Dendritic cell treated with granulocyte-macrophage colony-stimulating factor and Interleukin-4, amounts not matched to agents 40 ng/mL and 50 ng/mL, for 4 days (primary cell): ENCODE measurements at regions not wholly inside any gene's neighbourhood (a gene's known extent, or its start where the extent isn't known, plus 50 kb on each side); places are given as distances from the start of the nearest gene placed in this dataset.

Experiments
- H3K27ac Mint-ChIP-seq: one replicate; pipeline ENCODE4 v1.8.0; 2022; ENCODE audit warnings: mild to moderate bottlenecking, mixed read lengths
- H3K27me3 Mint-ChIP-seq: one replicate; pipeline ENCODE4 v1.8.0; 2022; ENCODE audit warnings: mild to moderate bottlenecking, mixed read lengths
- H3K36me3 Mint-ChIP-seq: one replicate; pipeline ENCODE4 v1.8.0; 2022; ENCODE audit warnings: low read depth, mixed read lengths
- H3K4me1 Mint-ChIP-seq: one replicate; pipeline ENCODE4 v1.8.0; 2022; ENCODE audit warnings: low read depth, mixed read lengths
- H3K4me3 Mint-ChIP-seq: one replicate; pipeline ENCODE4 v1.8.0; 2022; ENCODE audit warnings: mild to moderate bottlenecking, moderate library complexity, mixed read lengths
- H3K9me3 Mint-ChIP-seq: one replicate; pipeline ENCODE4 v1.8.0; 2022; ENCODE audit warnings: mixed read lengths
- intact Hi-C: fragments of 100-400 bp; cut with micrococcal nuclease; formaldehyde crosslinking; loops from one replicate; pipeline ENCODE4 v1.15.0; 2022

DNA sequence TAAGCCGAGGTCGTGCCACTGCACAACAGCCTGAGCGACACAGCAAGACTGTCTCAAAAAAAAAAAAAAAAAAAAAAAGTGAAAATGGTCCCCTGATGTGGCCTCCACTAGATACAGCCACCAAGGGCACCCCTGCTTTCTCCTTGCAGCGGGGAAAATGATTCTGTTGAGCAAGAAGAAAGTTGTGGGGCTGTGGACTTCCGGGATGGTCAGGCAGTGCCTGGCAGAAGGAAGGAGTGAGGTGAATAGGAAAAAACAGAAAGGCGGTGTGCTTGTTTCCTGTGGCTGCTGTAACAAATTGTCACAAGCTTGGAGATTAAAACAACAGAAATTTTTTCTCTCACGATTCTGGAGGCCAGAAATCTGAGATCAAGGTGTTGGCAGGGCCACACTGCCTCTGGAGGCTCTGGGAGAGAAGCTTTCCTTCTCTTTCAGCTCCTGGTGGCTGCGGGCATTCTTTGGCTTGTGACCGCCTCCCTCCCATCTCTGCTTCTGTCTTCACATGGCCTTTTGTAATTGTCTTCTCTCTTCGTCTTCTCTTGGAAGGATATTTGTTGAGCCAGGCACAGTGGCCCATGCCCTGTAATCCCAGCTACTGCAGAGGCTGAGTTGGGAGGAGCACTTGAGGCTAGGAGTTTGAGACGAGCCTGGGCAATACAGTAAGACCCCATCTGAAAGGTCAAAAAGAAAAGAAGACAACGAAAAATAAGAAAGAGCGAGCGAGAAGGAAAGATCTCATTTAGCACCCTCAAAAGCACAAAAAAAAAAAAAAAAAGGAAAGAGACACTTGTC lies 116.6 kb upstream of the MED13L start:
- peaks cover 9% of the 10 kb centered on the region for H3K27me3 Mint-ChIP-seq
- H3K27ac Mint-ChIP-seq = no peak overlapping the region
- no peak overlapping the region for H3K4me3 Mint-ChIP-seq
- intact Hi-C loops = no loop called here
- H3K9me3 Mint-ChIP-seq = peaks cover 15% of the 10 kb centered on the region
- H3K4me1 Mint-ChIP-seq = peaks cover 15% of the 10 kb centered on the region
- peaks cover 6% of the 10 kb centered on the region for H3K36me3 Mint-ChIP-seq

DNA sequence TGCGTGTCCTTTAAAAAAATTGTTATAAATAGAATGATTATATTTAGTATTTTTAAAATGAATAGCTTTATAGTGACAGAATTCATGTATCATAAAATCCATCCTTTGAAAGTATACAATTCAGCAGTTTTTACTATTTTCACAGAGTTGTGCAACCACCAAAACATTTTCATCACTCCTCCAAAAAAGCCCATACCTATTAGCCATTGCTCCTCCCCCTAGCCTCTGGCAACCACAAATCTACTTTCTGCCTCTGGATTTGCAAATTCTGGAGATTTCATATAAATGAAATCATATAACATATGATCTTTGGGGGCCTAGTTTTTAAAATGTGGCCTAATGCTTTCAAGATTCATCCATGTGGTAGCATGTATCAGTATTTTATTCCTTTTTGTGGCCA lies 117.9 kb upstream of the MED13L start:
- intact Hi-C loops = no loop called here
- H3K9me3 Mint-ChIP-seq = peaks cover 19% of the 10 kb centered on the region
- H3K4me3 Mint-ChIP-seq = no peak overlapping the region
- H3K4me1 Mint-ChIP-seq = peaks cover 20% of the 10 kb centered on the region
- H3K27ac Mint-ChIP-seq = no peak overlapping the region
- peaks cover 4% of the 10 kb centered on the region for H3K27me3 Mint-ChIP-seq
- H3K36me3 Mint-ChIP-seq = peaks cover 7% of the 10 kb centered on the region

DNA sequence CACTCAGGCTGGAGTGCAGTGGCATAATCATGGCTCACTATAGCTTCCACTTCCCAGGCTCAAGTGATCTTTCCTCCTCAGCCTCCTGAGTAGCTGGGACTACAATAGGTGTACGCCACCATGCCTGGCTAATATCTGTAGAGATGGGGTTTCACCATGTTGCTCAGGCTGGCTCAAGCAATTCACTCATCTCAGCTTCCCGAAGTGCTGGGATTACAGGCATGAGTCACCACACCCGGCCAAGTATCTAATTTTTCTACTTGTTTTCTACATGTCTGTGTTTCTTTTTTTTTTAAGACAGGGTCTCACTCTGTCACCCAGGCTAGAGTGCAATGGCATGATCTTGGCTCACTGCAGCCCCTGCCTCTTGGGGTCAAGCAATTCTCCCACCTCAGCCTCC lies 119.7 kb upstream of the MED13L start:
- intact Hi-C loops = no loop called here
- Mint-ChIP-seq H3K27ac (no peak overlapping the region), H3K4me1 (peaks cover 37% of the 10 kb centered on the region), H3K9me3 (peaks cover 36% of the 10 kb centered on the region), H3K36me3 (peaks cover 22% of the 10 kb centered on the region), H3K4me3 (no peak overlapping the region), H3K27me3 (peaks cover 3% of the 10 kb centered on the region)

DNA sequence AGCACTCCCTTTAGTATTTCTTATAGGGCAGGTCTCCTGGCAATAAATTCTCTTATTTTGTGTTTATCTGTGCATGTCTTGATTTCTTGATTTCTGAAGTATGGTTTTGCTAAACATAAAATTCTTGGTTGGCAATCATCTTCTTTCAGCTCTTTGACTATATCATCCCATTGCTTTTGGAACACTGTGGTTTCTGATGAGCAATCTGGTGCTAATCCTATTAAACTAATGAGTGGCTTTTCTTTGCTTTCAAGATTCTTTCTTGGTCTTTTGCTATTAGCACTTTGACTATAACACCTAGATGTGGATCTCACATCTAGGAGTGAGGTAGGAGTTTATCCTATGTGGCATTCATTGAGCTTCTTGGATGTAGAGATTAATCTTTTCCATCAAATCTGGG lies 120.7 kb upstream of the MED13L start:
- Mint-ChIP-seq H3K4me3 (no peak overlapping the region), H3K4me1 (peaks cover 38% of the 10 kb centered on the region), H3K9me3 (peaks cover 46% of the 10 kb centered on the region), H3K27me3 (peaks cover 2% of the 10 kb centered on the region), H3K27ac (no peak overlapping the region), H3K36me3 (peaks cover 31% of the 10 kb centered on the region)
- intact Hi-C loops = no loop called here

DNA sequence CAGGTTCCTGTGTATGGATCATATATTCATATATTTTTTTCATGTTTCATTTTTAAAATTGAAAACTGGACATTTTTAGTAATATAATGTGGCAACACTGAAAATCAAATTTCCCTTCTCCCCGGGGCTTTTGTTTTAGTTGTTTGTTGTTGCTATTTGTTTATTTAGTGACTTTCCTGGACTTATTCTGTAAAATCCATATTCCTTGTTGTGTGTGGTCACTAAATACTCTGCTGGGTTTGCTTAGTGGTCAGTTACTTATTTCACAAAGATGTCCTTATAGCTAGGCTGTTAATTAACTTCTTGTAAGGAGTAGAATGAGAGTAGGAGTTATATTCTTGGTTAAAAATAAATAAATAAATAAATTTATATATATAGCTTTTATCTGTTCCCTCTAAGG lies 121.6 kb upstream of the MED13L start:
- intact Hi-C loops = no loop called here
- peaks cover 46% of the 10 kb centered on the region for H3K9me3 Mint-ChIP-seq

DNA sequence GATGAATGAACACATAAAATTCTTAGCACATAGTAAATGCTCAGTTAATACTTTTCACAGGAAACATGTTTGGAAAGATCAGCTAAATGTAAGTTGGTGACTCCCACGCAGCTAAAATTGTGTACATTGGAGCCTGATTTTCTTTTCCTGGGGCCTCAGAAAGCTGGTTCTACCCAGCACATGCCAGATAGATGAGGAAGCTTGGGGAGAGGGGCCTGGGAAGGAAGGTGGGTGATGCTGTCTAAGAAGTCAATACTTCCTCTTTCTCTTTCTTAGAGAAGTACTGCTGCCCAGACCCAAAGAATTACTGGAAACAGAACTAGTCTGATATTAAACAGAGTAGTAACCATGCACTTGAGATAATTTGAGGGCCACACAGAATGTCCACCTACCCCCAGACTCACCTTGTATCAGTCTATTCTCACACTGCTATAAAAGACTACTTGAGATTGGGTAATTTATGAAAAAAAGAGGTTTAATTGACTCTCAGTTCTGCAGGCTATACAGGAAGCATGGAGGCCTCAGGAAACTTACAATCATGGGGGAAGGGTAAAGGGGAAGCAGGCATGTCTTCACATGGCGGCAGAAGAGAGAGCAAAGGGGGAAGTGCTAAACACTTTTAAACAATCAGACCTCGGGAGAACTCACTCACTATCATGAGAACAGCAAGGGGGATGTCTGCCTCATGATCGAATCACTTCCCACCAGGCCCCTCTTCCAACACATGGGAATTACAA lies 123.3 kb upstream of the MED13L start:
- Mint-ChIP-seq H3K36me3 (peaks cover 31% of the 10 kb centered on the region), H3K27ac (peak overlapping the region; percentile 78), H3K9me3 (peaks cover 46% of the 10 kb centered on the region), H3K4me1 (peaks cover 32% of the 10 kb centered on the region), H3K4me3 (no peak overlapping the region), H3K27me3 (no peaks in the 10 kb centered on the region)
- intact Hi-C loops = loop anchor here (10.0 kb wide), 1 partner anchor 126 kb away; the partner anchor contains the start of gene MED13L

More for the DNA sequence above, 121.6 kb upstream of the MED13L start:
- H3K4me3 Mint-ChIP-seq = no peak overlapping the region
- H3K27ac Mint-ChIP-seq = no peak overlapping the region
- no peaks in the 10 kb centered on the region for H3K27me3 Mint-ChIP-seq
- H3K36me3 Mint-ChIP-seq = peaks cover 31% of the 10 kb centered on the region
- H3K4me1 Mint-ChIP-seq = peaks cover 29% of the 10 kb centered on the region

DNA sequence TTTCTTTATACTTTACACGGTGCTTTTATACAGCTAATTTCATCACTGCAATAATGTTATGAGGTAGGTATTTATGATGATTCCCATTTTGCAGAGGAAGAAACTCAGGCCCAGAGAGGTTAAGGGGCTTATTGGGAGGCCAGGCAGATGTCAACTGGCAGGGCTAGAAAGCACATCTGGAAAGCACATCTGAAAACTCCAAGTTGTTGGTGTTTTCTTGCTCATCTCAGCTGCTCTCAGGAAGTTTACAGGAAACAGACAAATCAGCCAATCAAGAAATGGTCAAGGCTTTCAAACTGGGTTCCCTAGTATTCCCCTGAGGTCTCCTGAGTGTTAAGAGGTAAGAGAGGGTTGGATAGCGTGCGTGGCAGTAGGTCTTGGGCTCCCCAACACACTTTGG lies 124.1 kb upstream of the MED13L start:
- peaks cover 46% of the 10 kb centered on the region for H3K9me3 Mint-ChIP-seq
- H3K4me3 Mint-ChIP-seq = no peak overlapping the region
- H3K27ac Mint-ChIP-seq = peak overlapping the region; percentile 78
- peaks cover 37% of the 10 kb centered on the region for H3K4me1 Mint-ChIP-seq
- no peaks in the 10 kb centered on the region for H3K27me3 Mint-ChIP-seq
- H3K36me3 Mint-ChIP-seq = peaks cover 31% of the 10 kb centered on the region
- intact Hi-C loops = loop anchor here (10.0 kb wide), 1 partner anchor 127 kb away; the partner anchor contains the start of gene MED13L

DNA sequence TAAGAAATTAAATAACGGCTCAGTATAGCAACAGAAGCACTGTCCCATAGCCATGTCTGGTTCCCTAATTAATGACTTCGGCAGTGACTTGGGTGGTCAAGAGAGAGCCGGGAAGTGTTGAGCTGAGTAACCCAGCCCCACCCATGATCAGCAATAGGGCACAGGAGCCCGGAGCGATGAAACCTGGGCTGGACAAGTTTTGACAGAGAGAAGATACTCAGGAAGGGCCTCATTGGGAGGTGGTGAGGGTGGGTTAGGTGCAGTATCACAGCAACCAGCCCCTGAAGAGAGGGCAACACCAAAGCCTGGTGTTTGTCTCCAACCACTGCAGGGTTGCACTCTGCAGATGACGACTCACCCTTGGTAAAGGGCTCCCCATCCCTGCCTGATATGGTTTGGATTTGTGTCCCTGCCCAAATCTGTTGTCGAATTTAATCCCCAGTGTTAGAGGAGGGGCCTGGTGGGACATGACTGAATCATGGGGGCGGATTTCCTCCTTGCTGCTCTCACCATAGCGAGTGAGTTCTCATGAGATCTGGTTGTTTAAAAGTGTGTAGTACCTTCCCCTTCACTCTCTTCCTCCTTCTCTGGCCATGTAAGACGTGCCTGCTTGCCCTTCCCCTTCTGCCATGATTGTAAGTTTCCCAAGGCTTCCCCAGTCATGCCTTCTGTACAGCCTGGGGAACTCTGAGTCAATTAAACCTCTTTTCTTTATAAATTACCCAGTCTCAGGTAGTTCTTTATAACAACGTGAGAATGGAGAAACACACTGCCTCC lies 124.9 kb upstream of the MED13L start:
- peaks cover 45% of the 10 kb centered on the region for H3K4me1 Mint-ChIP-seq
- H3K36me3 Mint-ChIP-seq = peaks cover 31% of the 10 kb centered on the region
- intact Hi-C loops = loop anchor here (10.0 kb wide), 1 partner anchor 128 kb away; the partner anchor contains the start of gene MED13L
- no peak overlapping the region for H3K4me3 Mint-ChIP-seq
- no peaks in the 10 kb centered on the region for H3K27me3 Mint-ChIP-seq
- no peak overlapping the region for H3K27ac Mint-ChIP-seq
- peaks cover 46% of the 10 kb centered on the region for H3K9me3 Mint-ChIP-seq

DNA sequence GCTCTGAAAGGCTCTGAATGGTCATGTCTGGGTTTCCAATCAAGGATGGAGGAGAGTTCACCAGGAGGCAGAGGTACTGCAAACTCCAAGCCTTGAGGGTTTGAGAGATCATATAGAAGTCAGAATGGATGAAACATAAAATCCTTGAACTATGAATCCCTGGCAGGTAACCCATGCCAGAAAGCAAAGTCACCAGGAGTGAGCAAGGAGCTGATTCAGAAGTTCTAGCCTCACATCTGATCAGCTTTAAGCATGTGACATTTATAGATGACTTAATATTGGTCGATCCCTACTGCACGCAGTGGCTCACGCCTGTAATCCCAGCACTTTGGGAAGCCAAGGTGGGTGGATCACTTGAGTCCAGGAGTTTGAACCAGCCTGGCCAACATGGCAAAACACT lies 126.1 kb upstream of the MED13L start:
- intact Hi-C loops = loop anchor here (10.0 kb wide), 1 partner anchor 129 kb away; the partner anchor contains the start of gene MED13L
- peaks cover 49% of the 10 kb centered on the region for H3K4me1 Mint-ChIP-seq
- peaks cover 36% of the 10 kb centered on the region for H3K9me3 Mint-ChIP-seq
- H3K27me3 Mint-ChIP-seq = no peaks in the 10 kb centered on the region
- no peak overlapping the region for H3K4me3 Mint-ChIP-seq
- peaks cover 29% of the 10 kb centered on the region for H3K36me3 Mint-ChIP-seq
- no peak overlapping the region for H3K27ac Mint-ChIP-seq

DNA sequence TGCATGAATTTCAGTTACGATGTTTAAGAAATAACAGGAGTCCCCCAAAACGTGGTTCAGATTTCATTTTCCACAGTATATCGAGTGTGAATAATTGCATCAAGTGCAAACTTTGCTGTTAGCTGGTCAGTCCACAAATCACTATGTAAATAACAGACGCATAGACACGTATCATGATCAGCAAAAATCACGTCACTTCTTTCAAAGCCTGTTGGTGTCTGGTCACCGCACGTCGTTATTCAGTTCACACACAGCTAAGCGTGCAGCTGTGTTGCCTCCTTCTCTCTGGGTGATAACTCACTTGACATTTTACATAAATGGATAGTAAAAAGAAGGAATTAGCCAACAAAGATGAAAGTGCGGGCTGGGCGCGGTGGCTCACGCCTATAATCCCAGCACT lies 126.8 kb upstream of the MED13L start:
- no peak overlapping the region for H3K4me3 Mint-ChIP-seq
- H3K9me3 Mint-ChIP-seq = peaks cover 29% of the 10 kb centered on the region
- H3K27me3 Mint-ChIP-seq = no peaks in the 10 kb centered on the region
- H3K36me3 Mint-ChIP-seq = peaks cover 24% of the 10 kb centered on the region
- intact Hi-C loops = loop anchor here (10.0 kb wide), 1 partner anchor 129 kb away; the partner anchor contains the start of gene MED13L
- H3K4me1 Mint-ChIP-seq = peaks cover 49% of the 10 kb centered on the region
- no peak overlapping the region for H3K27ac Mint-ChIP-seq

DNA sequence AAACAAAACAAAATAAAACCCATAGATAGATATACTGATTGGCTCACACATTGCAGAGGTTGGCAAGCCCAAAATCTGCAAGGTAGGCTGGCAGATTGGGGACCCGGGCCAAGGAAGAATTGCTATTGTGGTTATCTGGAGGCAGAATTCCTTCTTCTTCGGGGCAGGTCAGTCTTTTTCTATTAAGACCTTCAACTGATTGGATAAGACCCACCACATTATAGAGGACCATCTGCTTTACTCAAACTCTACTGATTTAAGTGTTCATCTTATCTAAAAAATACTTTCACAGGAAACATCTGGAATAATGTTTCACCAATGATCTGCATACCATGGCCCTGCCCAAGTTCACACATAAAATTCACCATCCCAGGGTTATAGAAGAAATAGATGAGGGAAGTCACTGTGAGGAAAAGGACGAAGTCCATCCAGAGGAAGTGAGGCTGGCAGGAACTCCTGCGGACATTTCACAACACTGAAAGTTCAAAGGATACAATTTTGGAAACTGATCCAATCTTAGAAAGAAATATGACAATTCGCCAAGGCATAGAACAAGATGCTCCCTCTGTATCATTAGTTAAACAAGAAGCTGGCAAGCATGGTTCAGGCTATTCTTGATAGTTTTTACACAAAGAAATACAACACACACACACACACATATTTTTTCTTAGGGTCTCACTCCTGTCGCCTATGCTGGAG lies 127.6 kb upstream of the MED13L start:
- Mint-ChIP-seq H3K27me3 (peaks cover 1% of the 10 kb centered on the region), H3K4me3 (no peak overlapping the region), H3K9me3 (peaks cover 27% of the 10 kb centered on the region), H3K4me1 (peaks cover 52% of the 10 kb centered on the region), H3K27ac (no peak overlapping the region), H3K36me3 (peaks cover 24% of the 10 kb centered on the region)
- intact Hi-C loops = loop anchor here (10.0 kb wide), 1 partner anchor 130 kb away; the partner anchor contains the start of gene MED13L

DNA sequence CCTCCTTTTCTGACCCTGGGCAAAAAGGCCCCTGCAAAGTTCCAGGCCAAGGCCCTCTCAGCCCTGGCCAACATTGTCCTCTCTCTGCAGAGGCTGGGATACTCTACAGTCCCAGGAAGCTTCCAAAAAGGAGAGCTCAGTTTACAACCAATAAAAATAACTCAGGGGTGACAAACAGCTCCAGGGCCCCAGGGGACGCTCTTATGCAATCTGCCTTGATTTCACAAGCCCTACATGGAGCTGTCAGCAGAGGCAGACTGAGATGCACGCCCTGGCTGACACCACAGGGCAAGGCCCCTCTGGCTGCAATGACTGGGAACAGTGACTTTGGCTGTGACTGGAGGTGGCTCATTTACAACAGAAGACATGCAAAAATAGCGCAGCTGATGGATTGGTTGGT lies 129.0 kb upstream of the MED13L start:
- H3K36me3 Mint-ChIP-seq = peaks cover 14% of the 10 kb centered on the region
- peaks cover 16% of the 10 kb centered on the region for H3K9me3 Mint-ChIP-seq
- peaks cover 1% of the 10 kb centered on the region for H3K27me3 Mint-ChIP-seq
- H3K4me3 Mint-ChIP-seq = no peak overlapping the region
- intact Hi-C loops = loop anchor here (10.0 kb wide), 1 partner anchor 132 kb away; the partner anchor contains the start of gene MED13L
- peaks cover 46% of the 10 kb centered on the region for H3K4me1 Mint-ChIP-seq
- H3K27ac Mint-ChIP-seq = no peak overlapping the region
